Endothelial cell of umbilical vein (primary cell): ENCODE measurements at regions not wholly inside any gene's neighbourhood (a gene's known extent, or its start where the extent isn't known, plus 50 kb on each side); places are given as distances from the start of the nearest gene placed in this dataset.

Experiments used
- BruUV-seq: library from RNA; stranded (reverse); fragments of 400-500 nt; replicated peaks from 2 replicates; lab custom pipeline; 2021; lab: Mats Ljungman, UMichigan
- CTCF ChIA-PET: fragments of 300-600, 350-600 bp; sonication (Branson Sonifier 250); formaldehyde crosslinking; loops from one replicate; lab custom pipeline; 2021; ENCODE audit warnings: antibody characterized with exemption, inconsistent platforms; lab: Charles Lee
- POLR2A ChIA-PET: fragments of 300-600, 350-600 bp; sonication (Branson Sonifier 250); formaldehyde crosslinking; loops from one replicate; lab custom pipeline; 2021; ENCODE audit warnings: antibody characterized with exemption, inconsistent platforms; lab: Charles Lee
- DNase-seq: peaks from one replicate; pipeline ENCODE4 v3.0.0-alpha.2; 2011; ENCODE audit warnings: low read depth, low spot score
- FAIRE-seq: peaks from 2 replicates; lab custom pipeline; 2011; peaks lifted over from hg19 to GRCh38; lab: Jason Lieb, UNC
- H2AFZ ChIP-seq: 2 replicates; pipeline ENCODE4 v1.6.0; 2012; ENCODE audit warnings: low read depth, low read length, control low read depth, inconsistent platforms
- H3K27ac ChIP-seq: 2 replicates; pipeline ENCODE4 v1.5.1; 2011; ENCODE audit warnings: low read depth, mild to moderate bottlenecking, control low read depth, low read length, moderate library complexity; ENCODE audit not compliant: insufficient read depth
- H3K27me3 ChIP-seq, 2 experiments: 2 replicates each; pipeline versions ENCODE4 v1.6.0 to v1.6.1; 2011; ENCODE audit warnings: low read length in 2 of 2, mixed read lengths in 1 of 2; ENCODE audit not compliant: control insufficient read depth in 2 of 2, insufficient read depth in 2 of 2
- H3K36me3 ChIP-seq, 2 experiments: 2 replicates in 1 of 2; 3 replicates in 1 of 2; pipeline ENCODE4 v1.5.1; 2011; ENCODE audit warnings: low read length in 2 of 2, mild to moderate bottlenecking in 1 of 2, moderate library complexity in 1 of 2; ENCODE audit not compliant: control insufficient read depth in 2 of 2, insufficient read depth in 2 of 2; ENCODE audit errors: extremely low read depth in 1 of 2
- H3K4me1 ChIP-seq: 3 replicates; pipeline ENCODE4 v1.5.1; 2011; ENCODE audit warnings: mild to moderate bottlenecking, low read length; ENCODE audit not compliant: control insufficient read depth, insufficient read depth; ENCODE audit errors: extremely low read depth
- H3K4me2 ChIP-seq: 2 replicates; pipeline ENCODE4 v1.6.1; 2011; ENCODE audit warnings: low read length, control low read depth, mixed read lengths; ENCODE audit not compliant: insufficient read depth
- H3K4me3 ChIP-seq, 3 experiments: fragments of 200-600 bp in 1 of 3; sonication (generic), shearing (Covaris generic) in 1 of 3; replicated peaks in 1 of 3; 2 replicates each; pipeline ENCODE4 v1.5.1; 2011 to 2016; ENCODE audit warnings: control low read depth in 3 of 3, low read length in 3 of 3, mild to moderate bottlenecking in 2 of 3, inconsistent platforms in 1 of 3, low read depth in 1 of 3, moderate library complexity in 1 of 3; ENCODE audit not compliant: insufficient read depth in 1 of 3
- H3K79me2 ChIP-seq: 2 replicates; pipeline ENCODE4 v1.6.0; 2012; ENCODE audit warnings: low read length, inconsistent platforms; ENCODE audit not compliant: control insufficient read depth, insufficient read depth
- H3K9ac ChIP-seq: replicated peaks from 2 replicates; pipeline ENCODE3; 2011; ENCODE audit warnings: low read length, control low read depth; ENCODE audit not compliant: insufficient read depth; ENCODE audit errors: extremely low read depth
- H3K9me1 ChIP-seq: replicated peaks from 3 replicates; pipeline ENCODE4 v1.6.0; 2011; ENCODE audit warnings: mild to moderate bottlenecking, low read length; ENCODE audit not compliant: control insufficient read depth, insufficient read depth; ENCODE audit errors: extremely low read depth
- H3K9me3 ChIP-seq: replicated peaks from 2 replicates; pipeline ENCODE4 v1.5.1; 2012; ENCODE audit warnings: low read length, inconsistent platforms; ENCODE audit not compliant: control insufficient read depth, insufficient read depth
- H4K20me1 ChIP-seq: replicated peaks from 2 replicates; pipeline ENCODE3; 2011; ENCODE audit warnings: mild to moderate bottlenecking, low read length; ENCODE audit not compliant: control insufficient read depth, insufficient read depth; ENCODE audit errors: extremely low read depth
- EZH2 ChIP-seq: IDR thresholded peaks from 2 replicates; pipeline ENCODE4 v1.6.1; 2012; ENCODE audit warnings: borderline replicate concordance, low read depth, mild to moderate bottlenecking, moderate library complexity, low read length, inconsistent platforms; ENCODE audit not compliant: severe bottlenecking
- FOS ChIP-seq: IDR thresholded peaks from 2 replicates; pipeline ENCODE4 v1.6.1; 2011; ENCODE audit warnings: mild to moderate bottlenecking, low read length, moderate library complexity, borderline replicate concordance; ENCODE audit not compliant: insufficient read depth
- GATA2 ChIP-seq: IDR thresholded peaks from 2 replicates; pipeline ENCODE4 v1.7.0; 2011; ENCODE audit warnings: low read depth, mild to moderate bottlenecking, moderate library complexity, mixed read lengths, low read length; ENCODE audit not compliant: insufficient read length, insufficient read depth
- JUN ChIP-seq: IDR thresholded peaks from 2 replicates; pipeline ENCODE4 v1.6.1; 2011; ENCODE audit warnings: borderline replicate concordance, low read depth; ENCODE audit not compliant: insufficient read length, insufficient read depth
- MAX ChIP-seq: IDR thresholded peaks from 2 replicates; pipeline ENCODE4 v1.6.1; 2011; ENCODE audit not compliant: insufficient read depth, insufficient read length
- MYC ChIP-seq: IDR thresholded peaks from one replicate; pipeline ENCODE4 v1.6.1; 2011; ENCODE audit warnings: mild to moderate bottlenecking, low read depth, low read length
- POLR2A ChIP-seq: IDR thresholded peaks from 2 replicates; pipeline ENCODE4 v1.6.1; 2012; ENCODE audit warnings: low read depth, mild to moderate bottlenecking, control low read depth, low read length
- POLR2AphosphoS5 ChIP-seq: IDR thresholded peaks from 2 replicates; pipeline ENCODE4 v1.6.1; 2012; ENCODE audit warnings: low read depth, mild to moderate bottlenecking, control low read depth, low read length, moderate library complexity; ENCODE audit not compliant: insufficient read depth
- dilution Hi-C: fragments of 300-500 bp; cut with MboI; formaldehyde crosslinking; loops from one replicate; pipeline ENCODE4 v1.15.0; 2019; ENCODE audit warnings: low sequenced_read_pairs; ENCODE audit not compliant: extremely low pct_ligation_motif_present
- intact Hi-C: fragments of 100-400 bp; cut with micrococcal nuclease; formaldehyde crosslinking; loops from one replicate; pipeline ENCODE4 v1.10.0; 2022
- TF ChIP-seq, protein P1 (sequence below), 2 donors: IDR thresholded peaks; 1 replicate in 1 of 2; 2 replicates in 1 of 2; pipeline ENCODE4 v1.5.1; 2011; ENCODE audit warnings: low read length in 2 of 2, mild to moderate bottlenecking in 2 of 2, moderate library complexity in 2 of 2, control low read depth in 1 of 2, inconsistent platforms in 1 of 2, low read depth in 1 of 2; ENCODE audit not compliant: insufficient read depth in 1 of 2; ENCODE audit errors: extremely low read depth in 1 of 2

GRCh38 chr18:30591462-30591861 lies 451.1 kb downstream of the DSC3 start:
- H3K9me3 ChIP-seq = no peaks in the 10 kb centered on the region
- dilution Hi-C loops (no loop called here), intact Hi-C loops (no loop called here)
- no peak overlapping the region for H3K9ac ChIP-seq
- CTCF ChIA-PET = no interaction called here
- POLR2A ChIA-PET = no interaction called here
- H3K27ac ChIP-seq = no peak overlapping the region
- H4K20me1 ChIP-seq = no peaks in the 10 kb centered on the region
- no TSS peak for BruUV-seq
- H3K9me1 ChIP-seq = no peaks in the 10 kb centered on the region
- FAIRE-seq (no peak), DNase-seq (no peak)
- no peaks in the 10 kb centered on the region for H3K27me3 ChIP-seq
- no peaks in the 10 kb centered on the region for H3K79me2 ChIP-seq
- H3K4me2 ChIP-seq = no peak overlapping the region
- no peak overlapping the region for H2AFZ ChIP-seq
- H3K4me1 ChIP-seq = no peaks in the 10 kb centered on the region
- H3K36me3 ChIP-seq = no peaks in the 10 kb centered on the region
- no peak overlapping the region for H3K4me3 ChIP-seq
- TF ChIP-seq POLR2AphosphoS5 (no peak), EZH2 (no peak), GATA2 (no peak), FOS (no peak), JUN (no peak), MYC (no peak), POLR2A (no peak), MAX (no peak)
- TF ChIP-seq, protein P1, sequence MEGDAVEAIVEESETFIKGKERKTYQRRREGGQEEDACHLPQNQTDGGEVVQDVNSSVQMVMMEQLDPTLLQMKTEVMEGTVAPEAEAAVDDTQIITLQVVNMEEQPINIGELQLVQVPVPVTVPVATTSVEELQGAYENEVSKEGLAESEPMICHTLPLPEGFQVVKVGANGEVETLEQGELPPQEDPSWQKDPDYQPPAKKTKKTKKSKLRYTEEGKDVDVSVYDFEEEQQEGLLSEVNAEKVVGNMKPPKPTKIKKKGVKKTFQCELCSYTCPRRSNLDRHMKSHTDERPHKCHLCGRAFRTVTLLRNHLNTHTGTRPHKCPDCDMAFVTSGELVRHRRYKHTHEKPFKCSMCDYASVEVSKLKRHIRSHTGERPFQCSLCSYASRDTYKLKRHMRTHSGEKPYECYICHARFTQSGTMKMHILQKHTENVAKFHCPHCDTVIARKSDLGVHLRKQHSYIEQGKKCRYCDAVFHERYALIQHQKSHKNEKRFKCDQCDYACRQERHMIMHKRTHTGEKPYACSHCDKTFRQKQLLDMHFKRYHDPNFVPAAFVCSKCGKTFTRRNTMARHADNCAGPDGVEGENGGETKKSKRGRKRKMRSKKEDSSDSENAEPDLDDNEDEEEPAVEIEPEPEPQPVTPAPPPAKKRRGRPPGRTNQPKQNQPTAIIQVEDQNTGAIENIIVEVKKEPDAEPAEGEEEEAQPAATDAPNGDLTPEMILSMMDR (IDR thresholded peaks at IDR 0.05; ENCODE audit: extremely low read depth in 1 of 2, insufficient read depth in 1 of 2, low read depth in 1 of 2, low read length in 2 of 2) = no peak
